Activated naive CD4-positive, alpha-beta T cell treated with anti-CD3 and anti-CD28 coated beads, Interleukin-2, amount 50 U/mL, for 16 hours (primary cell): ENCODE measurements at regions not wholly inside any gene's neighbourhood (a gene's known extent, or its start where the extent isn't known, plus 50 kb on each side); places are given as distances from the start of the nearest gene placed in this dataset.

Experiments
- DNase-seq: peaks from one replicate; pipeline ENCODE4 v3.0.0-alpha.2; 2020

DNA sequence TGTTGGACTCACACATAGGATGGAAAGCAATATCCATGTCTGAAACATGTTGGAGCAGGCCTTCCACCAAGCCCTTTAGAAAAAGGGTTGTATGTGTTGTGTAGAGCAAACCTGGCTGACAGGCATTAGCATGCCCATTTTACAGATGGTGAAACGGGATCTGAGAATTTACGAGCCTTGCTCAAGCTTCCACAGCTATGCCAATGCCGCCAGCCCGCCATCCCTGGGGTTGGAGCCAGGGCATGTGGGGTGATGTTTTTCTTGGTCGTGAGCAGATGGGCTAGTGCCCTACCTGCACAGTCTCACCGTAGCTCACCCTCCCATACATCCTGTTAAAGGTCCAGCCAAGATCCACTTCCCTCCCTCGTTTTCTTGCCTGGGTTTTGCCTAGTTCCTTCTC lies 97.5 kb upstream of the TLE3 start:
- DNase-seq = no peak

DNA sequence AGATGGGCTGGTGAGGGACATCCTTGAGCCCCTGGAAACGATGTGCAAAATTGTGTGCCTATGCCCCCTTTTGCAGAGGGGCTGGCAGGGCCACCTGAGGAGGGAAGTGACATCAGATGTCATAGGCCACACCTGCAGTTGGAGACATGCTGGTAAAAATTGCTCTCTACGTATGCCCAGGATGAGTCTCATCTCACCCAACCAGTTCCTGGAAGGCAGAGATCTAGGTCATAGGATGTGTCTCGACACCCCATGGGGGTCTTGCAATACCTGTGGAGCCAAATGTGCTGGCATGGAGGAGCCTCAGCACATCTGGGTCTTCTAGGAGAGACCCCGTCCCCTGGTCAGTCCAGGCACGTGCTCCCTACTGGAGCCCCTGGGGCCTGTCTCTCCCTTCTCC lies 96.5 kb upstream of the TLE3 start:
- DNase-seq = no peak

DNA sequence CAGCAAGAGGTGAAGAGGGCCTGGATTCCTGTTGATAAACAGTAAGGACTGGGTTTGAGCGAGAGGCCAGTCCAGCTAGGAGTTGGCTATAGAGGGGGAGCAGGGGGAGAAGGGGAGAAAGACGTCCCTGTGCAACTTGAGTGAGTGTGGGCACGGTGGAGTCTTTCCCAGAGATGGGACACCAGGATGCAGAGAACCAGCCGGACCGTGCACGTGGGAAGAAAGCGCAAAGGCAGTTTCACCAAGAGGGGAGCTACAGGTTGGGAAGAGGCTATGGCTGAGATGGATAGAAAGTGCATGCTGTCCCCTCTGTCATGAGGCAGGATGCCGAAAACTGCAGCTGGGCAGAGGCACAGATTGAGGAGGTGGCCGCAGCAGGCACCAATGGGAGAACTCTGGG lies 96.0 kb upstream of the TLE3 start:
- no peak for DNase-seq

DNA sequence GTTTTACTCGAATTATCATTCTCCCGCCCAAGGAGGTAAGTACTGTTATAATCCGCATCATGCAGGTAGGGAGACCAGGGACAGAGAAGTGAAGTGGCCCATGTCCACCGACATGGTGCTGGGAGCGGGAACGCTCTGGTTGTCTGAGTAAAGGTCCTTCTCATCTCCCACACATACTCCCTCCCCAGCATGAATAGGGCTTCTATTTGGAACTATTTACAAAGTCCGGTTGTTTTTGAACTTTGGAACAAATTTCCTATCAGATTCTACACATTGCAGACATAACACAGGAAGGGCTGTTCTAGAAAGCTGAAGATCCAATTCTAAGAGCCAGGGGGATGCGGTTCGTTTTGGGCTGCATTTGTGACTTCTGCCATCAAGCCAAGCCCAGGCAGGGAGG lies 94.8 kb upstream of the TLE3 start:
- no peak for DNase-seq

DNA sequence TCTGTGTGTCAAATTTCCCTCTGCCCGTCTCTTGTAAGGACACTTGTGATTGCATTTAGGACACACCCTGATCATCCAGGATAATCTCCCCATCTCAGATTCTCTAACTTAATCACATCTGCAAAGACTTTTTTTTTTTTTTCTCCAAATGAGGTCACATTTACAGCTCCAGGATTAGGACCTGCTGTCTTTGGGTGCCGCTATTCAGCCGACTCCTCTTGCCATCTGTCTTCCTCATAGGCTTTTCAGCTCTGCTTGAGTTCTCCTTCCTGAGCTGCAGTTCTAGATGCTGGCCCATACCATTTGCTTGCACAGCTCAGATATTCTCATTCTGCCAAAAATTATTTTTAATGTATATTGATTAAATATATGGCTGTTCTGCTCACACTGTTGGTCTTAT lies 94.3 kb upstream of the TLE3 start:
- DNase-seq = no peak

DNA sequence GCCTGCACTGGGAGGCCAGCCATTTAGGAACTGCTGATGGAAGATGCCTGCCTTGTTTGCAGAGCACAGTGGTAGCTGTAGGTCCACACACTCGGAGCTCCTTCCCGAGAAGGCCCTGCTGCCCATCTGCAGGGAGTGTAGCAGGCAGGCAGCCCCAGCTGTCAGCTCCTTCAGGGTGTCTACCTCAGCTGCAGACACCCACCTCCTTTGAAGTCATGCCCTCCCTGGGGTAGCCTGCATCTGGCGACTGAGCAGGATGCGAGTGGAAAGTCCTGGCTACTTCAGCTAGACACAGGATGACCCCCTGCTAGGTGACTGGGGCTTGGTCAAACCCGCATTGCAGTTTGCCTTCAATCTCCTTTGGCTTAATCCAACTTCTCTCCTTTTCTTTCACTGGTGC lies 93.2 kb upstream of the TLE3 start:
- DNase-seq = no peak

DNA sequence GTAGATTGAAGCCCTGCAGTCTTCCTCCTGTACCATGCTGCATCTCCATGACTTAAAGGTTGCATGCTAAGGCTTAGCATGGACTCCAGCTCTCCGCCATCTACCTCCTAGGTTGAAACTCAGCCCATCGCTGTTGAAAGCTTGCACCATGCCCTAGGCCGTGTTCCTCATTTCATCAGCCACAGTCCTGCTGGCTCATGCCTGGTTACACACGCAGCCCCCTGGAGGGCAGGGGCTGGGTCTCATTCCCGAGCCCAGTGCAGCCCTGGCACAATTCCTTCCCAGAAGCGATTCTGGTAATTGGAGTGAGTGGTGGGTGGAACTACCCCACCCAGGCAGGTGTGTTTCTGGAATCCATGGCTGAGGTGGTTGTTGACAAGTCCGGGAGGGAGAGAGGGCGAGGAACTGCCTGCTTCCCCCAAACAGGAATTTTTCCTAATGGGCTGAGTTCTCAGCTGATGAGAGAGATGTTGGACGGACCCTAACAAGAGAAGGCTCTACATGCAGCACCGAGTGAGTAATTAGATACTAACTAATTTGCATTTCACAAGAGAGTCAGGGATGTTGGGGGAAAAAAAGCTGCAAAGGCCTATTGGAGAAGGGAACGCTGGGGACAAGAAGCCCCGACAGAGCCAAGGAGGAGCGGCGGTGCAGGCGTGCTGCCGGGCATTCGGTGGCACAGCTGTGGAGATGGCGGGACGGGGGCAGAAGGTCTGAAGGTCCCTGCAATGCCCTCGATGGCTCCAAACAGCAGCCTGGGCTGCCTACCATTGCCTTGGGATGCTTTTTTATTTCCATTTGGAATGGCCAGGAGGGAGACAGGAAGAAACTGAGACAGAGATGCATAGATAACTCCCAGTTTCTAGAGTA lies 92.3 kb upstream of the TLE3 start:
- no peak for DNase-seq

DNA sequence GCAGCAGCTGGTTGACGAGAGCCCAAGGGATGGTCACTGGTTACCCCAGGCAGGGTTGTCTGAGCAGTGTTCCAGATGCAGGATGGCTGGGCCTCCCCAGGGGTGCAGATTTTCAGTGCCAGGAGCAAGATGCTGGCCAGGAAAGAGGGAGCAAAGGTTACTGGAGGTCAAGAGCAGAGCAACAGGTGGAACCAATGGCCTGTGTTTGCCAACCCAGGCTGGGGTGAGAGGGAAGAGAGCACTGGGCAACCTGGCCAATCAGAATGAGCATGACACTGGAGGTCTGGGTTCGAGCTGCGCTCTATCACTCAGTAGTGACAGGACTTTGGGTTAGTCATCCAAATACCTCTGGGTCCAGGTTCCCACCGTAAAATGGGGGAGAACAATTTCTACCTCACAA lies 90.6 kb upstream of the TLE3 start:
- DNase-seq = no peak

DNA sequence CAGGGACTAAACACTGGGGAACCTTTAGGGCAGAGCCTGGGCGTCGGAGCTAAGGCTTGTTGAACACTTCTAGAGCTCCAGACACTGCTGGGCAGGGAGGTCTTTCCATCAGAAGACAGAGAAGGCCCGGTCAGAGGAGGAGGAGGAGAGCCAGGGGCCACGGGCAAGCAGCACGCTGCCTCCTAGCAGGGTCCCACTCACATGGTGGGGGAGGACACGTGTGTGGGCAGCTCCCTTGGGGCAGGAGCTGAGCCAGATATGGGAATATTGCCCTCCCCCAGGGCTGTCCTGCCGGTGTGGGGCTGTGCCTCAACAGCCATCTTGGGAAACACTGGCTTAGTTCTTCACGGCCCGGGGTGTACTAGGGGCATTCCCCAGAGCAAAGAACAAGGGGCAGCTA lies 89.6 kb upstream of the TLE3 start:
- no peak for DNase-seq

DNA sequence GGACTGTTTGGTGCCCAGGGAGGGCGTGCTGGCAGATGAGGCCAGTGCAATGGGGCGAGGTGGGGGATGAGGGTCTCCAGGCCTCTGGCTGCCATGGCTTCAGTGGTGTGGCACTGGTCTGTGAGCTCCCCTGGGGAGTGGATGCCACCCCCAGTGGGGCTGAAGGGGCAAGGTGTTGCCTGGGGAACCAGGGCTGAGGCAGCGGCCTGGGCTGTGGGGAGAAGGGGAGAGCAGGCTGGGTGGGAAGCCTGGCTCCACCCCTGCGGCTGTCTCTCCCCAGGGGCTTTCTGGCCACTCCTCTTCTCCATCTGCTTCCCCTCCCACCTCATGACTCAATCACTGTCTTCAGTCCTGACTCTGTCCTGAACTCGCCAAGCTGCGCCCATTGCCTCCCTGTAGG lies 88.4 kb upstream of the TLE3 start:
- DNase-seq = no peak

DNA sequence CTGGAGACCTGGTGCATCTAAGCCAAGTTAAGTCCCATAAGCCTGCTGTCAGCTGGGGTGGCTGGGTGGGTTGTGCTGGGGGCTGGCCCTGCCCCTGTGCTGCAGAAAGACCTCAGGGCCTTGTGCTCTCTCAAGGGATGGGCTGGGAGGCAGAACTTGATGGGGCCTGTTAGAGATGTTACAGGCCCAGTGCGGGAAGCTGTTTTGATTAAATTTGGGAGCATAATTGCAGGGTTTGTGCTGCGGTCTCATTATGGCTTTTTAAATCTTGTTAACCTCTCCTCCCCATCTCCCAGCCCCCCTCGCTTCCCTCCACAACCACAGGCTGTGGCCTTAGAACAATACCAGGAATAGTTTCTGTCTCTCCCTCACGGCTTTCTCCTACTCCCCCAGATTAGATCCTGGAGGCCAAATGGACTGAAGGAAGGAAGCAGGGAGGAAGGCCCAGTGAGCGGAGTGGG lies 87.6 kb upstream of the TLE3 start:
- DNase-seq = no peak

DNA sequence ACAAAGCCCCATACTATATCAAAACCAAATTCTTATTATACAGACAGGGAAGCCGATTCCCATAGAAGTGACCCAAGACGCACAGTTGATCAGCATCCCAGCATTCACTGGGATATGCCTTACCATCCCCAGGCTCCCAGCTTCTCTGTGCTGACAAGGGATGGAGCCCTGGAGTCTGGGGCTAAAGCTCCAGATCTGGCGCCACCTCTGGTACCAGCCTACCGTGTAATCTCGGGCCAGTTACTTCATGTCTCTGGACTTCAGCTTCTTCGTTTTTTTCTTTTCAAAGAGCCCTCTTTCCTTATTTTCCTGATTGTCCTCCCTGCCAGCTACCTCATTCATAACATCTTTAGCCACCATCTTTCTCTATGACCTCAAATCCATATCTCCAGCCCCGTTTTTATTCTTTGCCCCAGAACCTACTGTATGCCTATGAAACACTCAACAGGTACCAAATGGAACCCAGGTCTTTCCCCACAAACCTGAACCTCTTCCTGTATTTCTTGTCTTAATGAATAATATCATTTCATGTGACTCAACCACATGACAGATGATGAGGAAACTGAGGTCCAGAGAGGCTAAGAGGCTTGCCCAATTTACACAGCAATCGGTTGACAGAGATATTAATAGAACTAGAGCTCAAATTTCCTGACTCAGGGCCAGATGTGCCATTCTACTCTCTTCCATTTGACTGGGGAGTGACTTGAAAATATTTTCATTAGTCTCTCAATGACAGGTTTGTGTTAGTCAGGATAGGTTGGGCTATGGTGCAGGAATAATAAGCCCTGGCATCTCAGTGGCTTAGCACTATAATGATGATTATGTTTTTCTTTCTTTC lies 85.4 kb upstream of the TLE3 start:
- DNase-seq = no peak

DNA sequence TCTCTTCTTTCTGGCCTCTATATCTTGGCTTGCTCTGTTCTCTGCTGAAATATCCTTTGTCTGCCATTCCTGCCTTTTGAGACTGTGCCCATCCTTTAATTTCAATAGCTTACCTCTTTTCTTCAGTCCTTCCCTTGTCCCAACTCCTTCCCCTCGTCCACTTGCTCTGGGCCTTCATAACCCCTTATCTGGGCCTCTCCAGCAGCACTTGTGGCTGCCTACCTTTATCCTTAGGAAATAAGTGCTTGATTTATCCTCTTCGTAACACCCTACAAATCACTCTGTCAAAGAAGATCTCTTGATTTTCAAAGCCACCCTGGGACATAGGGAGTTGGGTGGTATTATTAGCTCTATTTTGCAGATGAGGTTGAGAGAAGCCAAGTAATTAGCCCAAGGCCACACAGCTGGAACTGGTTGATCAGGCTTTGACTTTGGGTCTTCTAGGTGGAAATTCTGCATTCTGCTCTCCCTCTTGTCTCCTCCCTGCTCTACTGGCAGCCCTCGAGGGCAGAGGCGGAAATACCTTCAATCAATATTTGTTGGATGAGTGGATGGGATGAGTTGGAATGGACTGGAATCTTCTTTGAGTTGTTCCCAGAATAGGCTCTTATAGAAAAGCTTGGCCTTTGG lies 84.0 kb upstream of the TLE3 start:
- DNase-seq = no peak

DNA sequence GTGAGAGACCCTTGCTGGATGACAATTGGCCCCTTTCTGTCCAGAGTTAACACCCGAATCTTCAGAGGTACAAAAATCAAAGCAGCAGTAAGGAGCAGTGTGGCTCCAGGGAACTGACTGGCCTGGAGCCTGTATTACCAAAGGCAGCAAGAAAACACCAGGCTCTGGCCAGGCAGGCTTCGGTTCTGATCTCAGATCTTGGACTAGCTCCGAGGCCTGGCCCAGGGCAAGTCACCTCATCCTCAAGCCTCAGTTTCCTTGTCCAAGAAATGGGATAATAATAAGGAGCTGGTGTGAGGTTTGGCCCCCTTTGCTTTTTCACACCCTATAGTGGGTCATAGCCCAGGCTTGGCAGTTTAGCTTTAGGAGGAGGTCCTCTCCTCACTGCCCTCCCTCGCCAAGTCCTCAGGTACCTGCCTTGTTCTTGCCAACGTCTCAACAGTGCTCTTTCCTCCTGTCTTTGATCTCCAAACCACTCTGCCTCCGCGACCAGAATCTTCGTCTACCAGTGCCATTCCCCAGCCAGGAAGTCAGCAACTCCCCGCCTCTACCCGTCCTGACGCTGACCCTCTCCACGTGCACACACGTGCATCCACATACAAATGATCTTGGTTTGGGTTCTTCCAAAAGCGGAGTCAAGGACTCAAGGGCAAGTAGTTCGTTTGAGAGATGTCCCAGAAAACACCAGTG lies 82.6 kb upstream of the TLE3 start:
- DNase-seq = no peak

DNA sequence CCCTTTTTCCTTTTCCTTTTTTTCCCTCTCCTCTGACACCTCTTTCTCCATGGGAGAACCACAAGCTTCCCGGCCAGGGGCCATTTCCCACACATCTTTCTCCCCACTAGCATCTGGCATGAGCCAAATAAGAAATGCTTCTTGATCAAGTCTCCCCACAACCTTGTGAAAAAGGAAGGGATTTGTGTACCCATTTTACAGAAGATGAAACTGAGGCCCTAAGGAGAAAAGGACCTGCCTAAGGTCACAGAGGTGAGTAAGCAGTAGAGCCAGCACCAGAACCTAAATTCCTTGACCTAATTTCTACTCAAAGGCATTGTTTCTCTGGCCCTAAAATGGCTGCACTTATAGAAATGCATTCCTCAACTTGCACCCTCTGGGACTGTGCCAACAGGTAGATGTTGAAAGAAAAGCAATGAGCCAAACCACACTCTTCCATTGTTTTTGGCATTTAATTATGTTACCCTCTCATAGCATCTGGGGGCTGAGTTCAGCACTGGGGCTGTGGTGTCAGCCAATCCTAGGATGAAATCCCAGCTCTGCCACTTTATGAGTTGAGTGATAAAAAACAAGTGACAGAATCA lies 81.7 kb upstream of the TLE3 start:
- DNase-seq = no peak

DNA sequence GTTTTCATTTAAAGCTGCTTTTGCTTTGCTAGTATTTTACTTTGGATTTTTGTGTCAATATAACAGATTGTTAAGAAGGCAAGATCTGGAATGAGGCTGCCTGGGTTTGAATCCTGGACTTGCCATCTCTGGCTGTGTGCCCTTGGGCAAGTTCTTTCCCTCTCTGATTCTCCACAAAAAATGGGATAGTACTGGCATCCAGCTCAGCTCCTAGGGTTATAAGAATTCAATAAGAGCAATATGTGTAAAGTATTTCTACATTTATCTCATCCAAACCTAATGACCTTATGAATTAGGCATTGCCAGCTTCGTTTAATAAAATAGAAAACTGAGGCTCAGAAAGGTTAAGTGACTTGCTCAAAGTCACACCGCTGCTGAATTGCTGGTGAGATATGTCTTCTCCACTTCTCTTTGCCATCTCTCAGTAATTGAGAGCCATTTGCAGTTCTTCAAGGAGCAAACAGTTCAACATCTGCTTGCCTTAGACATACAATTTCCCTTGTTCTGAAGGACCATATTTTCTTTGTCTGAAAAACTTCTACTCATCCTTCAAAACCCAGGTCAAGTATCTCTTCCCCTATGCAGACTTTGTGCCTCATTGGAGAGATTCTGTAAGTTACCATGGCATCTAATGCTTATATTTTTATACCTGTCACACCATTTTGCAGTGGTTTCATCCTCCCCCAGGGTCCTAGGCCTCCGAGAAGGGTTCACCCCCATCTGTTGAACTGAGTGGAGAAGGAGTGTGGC lies 80.8 kb upstream of the TLE3 start:
- no peak for DNase-seq

DNA sequence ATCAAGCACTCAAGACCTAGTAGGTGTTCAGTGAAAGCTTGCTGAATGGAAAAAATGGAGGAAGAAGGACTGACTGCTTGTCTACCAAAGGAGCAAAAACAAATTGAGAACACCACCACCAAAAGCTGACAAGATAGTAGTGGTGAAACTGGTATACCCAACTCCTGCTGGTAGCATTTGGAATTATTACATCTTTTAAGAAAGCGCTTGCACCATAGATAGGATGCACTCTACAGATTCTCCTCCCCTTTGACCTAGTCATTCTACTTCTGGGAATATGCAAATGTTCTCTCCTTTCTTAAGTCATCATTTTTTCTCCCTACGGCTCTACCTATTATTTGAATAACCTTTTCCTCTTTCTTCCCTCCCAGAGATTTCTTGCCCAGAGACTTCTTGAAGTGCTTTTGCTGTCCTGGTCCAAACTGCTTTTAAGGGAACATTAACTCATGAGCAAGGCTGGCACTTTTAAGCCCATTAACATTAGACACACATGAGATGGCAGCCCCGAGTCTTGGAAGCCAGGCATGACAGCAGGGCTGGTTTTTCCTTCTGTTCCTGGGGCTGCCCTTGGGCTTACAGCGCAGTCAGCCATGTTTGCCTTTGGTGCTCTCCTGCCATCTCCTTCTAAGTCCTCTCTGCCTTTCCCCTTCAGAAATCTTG lies 75.0 kb upstream of the TLE3 start:
- DNase-seq = no peak

DNA sequence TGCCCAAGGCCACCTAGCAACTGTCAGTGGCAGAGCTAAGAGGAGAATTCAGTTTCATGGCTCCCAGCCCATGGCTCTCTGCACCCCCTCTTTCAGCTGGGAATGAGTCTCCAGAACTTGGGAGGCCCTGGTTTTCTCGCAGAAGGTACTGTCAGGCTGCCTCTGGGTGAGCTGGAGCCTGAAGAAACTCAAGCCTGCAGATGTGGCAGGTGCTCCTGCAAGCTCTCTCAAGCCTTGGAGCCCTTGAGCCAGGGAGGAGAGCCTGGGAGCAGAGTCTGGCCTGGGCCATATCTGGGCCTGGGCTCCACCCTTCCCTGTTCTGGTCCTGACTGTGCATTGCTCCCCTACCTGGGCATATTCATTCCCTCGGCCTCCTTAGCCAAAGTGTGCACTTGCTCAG lies 74.4 kb upstream of the TLE3 start:
- no peak for DNase-seq

DNA sequence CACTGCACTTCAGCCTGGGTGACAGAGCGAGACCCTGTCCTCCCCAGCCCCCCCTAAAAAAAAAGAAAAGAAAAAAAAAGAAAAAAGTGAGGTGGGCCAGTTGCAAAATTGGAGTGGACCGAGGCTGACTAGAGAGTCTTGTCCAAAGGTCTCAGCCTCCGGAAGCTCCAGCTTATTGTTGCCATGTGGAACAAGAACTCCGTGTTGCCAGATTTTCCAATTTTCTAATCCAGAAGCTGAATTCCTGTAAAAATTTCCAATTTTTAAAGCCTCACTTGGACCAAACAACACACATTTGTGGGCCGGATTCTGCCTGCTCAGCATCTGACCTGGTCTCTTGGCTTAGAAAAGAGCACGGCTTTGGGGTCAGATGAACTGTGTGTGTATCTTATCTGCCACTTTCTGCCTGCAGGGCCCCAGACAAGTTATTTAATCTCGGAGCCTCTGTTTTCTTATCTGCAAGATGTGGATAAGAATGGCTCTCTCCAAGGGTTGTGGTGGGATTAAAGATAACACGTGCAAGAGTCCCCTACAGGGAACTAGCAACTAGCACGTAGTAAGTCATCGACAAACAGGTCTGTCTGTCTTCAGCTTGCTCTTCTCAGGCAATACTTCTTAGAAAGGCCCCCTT lies 73.7 kb upstream of the TLE3 start:
- no peak for DNase-seq

DNA sequence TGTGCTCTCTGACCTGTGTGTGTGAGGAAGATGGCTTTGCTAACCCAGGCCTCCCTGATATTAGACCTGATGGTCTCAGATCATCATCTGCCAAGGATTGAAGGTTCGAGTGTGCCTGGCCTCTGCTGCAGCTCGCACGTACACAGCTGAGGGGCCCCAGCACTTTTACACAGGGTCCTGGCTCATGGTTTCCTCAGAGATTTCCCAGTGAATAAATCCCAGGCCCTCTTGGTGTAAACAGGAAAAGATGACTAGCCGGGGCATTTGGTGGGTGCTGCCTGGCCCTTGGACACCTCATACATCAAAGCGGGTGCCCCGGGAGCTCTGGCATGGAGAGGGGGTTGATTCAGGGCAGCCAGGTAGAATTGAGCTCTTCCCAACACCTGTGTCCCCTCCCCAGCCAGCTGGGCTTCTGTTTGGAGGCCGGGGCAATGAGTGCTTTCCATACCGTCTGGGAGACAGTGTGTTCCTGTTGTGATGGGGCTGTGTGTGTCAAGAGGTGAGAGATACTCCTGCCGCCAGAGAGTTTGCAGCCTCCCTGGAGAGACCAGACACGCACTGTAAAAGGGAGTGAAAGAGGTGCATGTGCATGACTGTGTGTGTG lies 72.5 kb upstream of the TLE3 start:
- no peak for DNase-seq

DNA sequence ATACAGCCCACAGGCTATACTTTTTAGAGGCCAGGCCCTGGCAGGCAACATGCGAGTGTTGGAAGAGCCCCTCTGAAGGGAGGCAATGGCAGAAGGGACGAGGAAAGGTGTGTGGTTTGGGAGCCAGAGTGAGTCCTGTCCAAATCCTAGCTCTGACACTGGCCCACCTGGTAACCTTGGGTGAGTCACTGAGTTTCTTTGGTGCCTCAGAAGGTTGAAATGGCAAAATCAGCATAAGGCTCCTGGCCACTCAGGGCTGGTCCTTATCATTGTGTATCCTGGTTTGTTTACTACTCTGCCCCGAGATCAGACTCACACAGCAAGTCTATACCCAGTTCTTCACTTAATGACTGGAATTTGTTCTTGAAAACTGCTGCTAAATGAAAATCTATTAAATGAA lies 71.4 kb upstream of the TLE3 start:
- no peak for DNase-seq
